ENCODE measurements at regions not wholly inside any gene's neighbourhood (a gene's known extent, or its start where the extent isn't known, plus 50 kb on each side); places are given as distances from the start of the nearest gene placed in this dataset.

- H2BK12ac ChIP-seq (ENCODE audit: insufficient read length, low read depth, low read length): no peak overlapping the region
- no peak overlapping the region for H3K4me3 Mint-ChIP-seq
- no peaks in the 10 kb centered on the region for H3K79me1 ChIP-seq (ENCODE audit: insufficient read depth, low read depth, low read length, poor library complexity, severe bottlenecking)
- no peak overlapping the region for H3K23ac ChIP-seq (ENCODE audit: insufficient read length, low read depth, low read length)
- H3K36me3 Mint-ChIP-seq (ENCODE audit: insufficient read depth in 1 of 3, low read depth in 3 of 3): no peaks in the 10 kb centered on the region
- H3K9ac ChIP-seq (ENCODE audit: extremely low read depth, insufficient read length, low read length): no peak overlapping the region
- H2BK20ac ChIP-seq (ENCODE audit: low read depth, low read length, poor library complexity, severe bottlenecking): no peak overlapping the region
- H3K27me3 Mint-ChIP-seq (ENCODE audit: low read depth): peaks cover 4% of the 10 kb centered on the region; the same call in 1 of the 2 replicates
- no peak overlapping the region for H3K27ac ChIP-seq (ENCODE audit: insufficient read length, low read depth, low read length)
- H3K14ac ChIP-seq (ENCODE audit: insufficient read depth, low read length): no peak overlapping the region
- no peak overlapping the region for H4K5ac ChIP-seq (ENCODE audit: insufficient read length, low read depth, low read length)
- no peak overlapping the region for H4K8ac ChIP-seq (replicated peaks; ENCODE audit: insufficient read length, low read depth, low read length)
- peaks cover 8% of the 10 kb centered on the region; the same call in 1 of the 2 replicates for H3K4me1 ChIP-seq (ENCODE audit: insufficient read depth, low read length)
- no peak overlapping the region for H3K4me2 ChIP-seq (ENCODE audit: insufficient read depth, insufficient read length, low read length)
- H3K9me3 Mint-ChIP-seq: no peaks in the 10 kb centered on the region
- no peaks in the 10 kb centered on the region for H3K27me3 ChIP-seq (ENCODE audit: insufficient read depth, low read length)
- no peak overlapping the region for H2AK5ac ChIP-seq (ENCODE audit: insufficient read length, low read length)
- no peaks in the 10 kb centered on the region for H3K23me2 ChIP-seq (ENCODE audit: insufficient read length, low read depth, low read length, poor library complexity, severe bottlenecking)
- no peak overlapping the region for H3K56ac ChIP-seq (ENCODE audit: insufficient read length, low read depth, low read length)
- no peak for TF ChIP-seq CTCF (conservative IDR thresholded peaks at IDR 0.05)
- H4K20me1 ChIP-seq (ENCODE audit: control insufficient read depth, insufficient read depth, insufficient read length): no peaks in the 10 kb centered on the region
- H2BK15ac ChIP-seq (ENCODE audit: low read depth, low read length): no peak overlapping the region
- no peak overlapping the region for H2AFZ ChIP-seq (ENCODE audit: low read length)
- H3K4ac ChIP-seq (ENCODE audit: low read depth, low read length): no peak overlapping the region
- peaks cover 30 to 33% of the 10 kb centered on the region in 2 experiments for H3K4me1 Mint-ChIP-seq
- no peak overlapping the region for H2BK5ac ChIP-seq (ENCODE audit: insufficient read length, low read length)
- H3K79me2 ChIP-seq (ENCODE audit: insufficient read depth, low read length): no peaks in the 10 kb centered on the region
- H4K91ac ChIP-seq (ENCODE audit: insufficient read length, low read depth, low read length): no peak overlapping the region
- DNase-seq: no peak
- no peak overlapping the region for H3K27ac Mint-ChIP-seq
- no peak overlapping the region for H3T11ph ChIP-seq (ENCODE audit: low read length)
- WGBS (ENCODE audit: extremely low coverage, insufficient read length, low lambda C conversion rate): no CpG with 5 or more reads among the region's 1 CpG
- no peaks in the 10 kb centered on the region for H3K9me3 ChIP-seq (ENCODE audit: control insufficient read depth, low read depth, low read length)
- H2BK120ac ChIP-seq (ENCODE audit: low read depth, low read length, poor library complexity, severe bottlenecking): no peak overlapping the region
- H3K18ac ChIP-seq (ENCODE audit: insufficient read length, low read depth, low read length): no peak overlapping the region
These were observed 501.4 kb upstream of the USP24 start for GRCh38 chr1:55716610-55717009.

All from H9 (cell line).